SK-N-SH (cell line): ENCODE measurements at regions not wholly inside any gene's neighbourhood (a gene's known extent, or its start where the extent isn't known, plus 50 kb on each side); places are given as distances from the start of the nearest gene placed in this dataset.
"Not testable (repeated sequence)": the region's sequence is repeated elsewhere in the genome, so short reads cannot be mapped to it uniquely, and the experiment has no call there.

Experiments
- CTCF ChIA-PET: fragments of 300-600, 350-600 bp; formaldehyde crosslinking; extraction: SDS; loops from one replicate; lab custom pipeline; 2021; lab: Yijun Ruan, JAX
- POLR2A ChIA-PET: fragments of 350-600 bp; sonication (Branson Sonifier 250); formaldehyde crosslinking; extraction: SDS; loops from one replicate; lab custom pipeline; 2020; ENCODE audit warnings: antibody characterized with exemption, inconsistent platforms; lab: Yijun Ruan, JAX
- DNase-seq: peaks from one replicate; pipeline ENCODE4 v3.0.0; 2012
- H2AFZ ChIP-seq: fragments of 200-600 bp; sonication (generic); 2 replicates; pipeline ENCODE4 v1.8.1; 2016; ENCODE audit warnings: antibody characterized with exemption, mild to moderate bottlenecking, low read depth
- H3F3A ChIP-seq: fragments of 200-600 bp; sonication (generic); replicated peaks from 2 replicates; pipeline ENCODE3; 2016; ENCODE audit warnings: antibody characterized with exemption, mild to moderate bottlenecking; ENCODE audit not compliant: insufficient read depth
- H3K27ac ChIP-seq, 2 experiments: fragments of 200-500 bp in 1 of 2; fragments of 200-600 bp in 1 of 2; sonication (Bioruptor generic) in 1 of 2; sonication (generic), shearing (Covaris generic) in 1 of 2; 2 replicates each; pipeline versions ENCODE4 v1.5.1 to v1.6.1; 2014 to 2016; ENCODE audit warnings: low read depth in 2 of 2, inconsistent platforms in 1 of 2, low read length in 1 of 2, mild to moderate bottlenecking in 1 of 2, mixed read lengths in 1 of 2
- H3K27me3 ChIP-seq: fragments of 200-600 bp; sonication (generic), shearing (Covaris generic); 2 replicates; pipeline ENCODE4 v1.6.1; 2016; ENCODE audit warnings: mixed run types; ENCODE audit not compliant: insufficient read depth
- H3K36me3 ChIP-seq, 2 experiments: fragments of 200-500 bp in 1 of 2; fragments of 200-600 bp in 1 of 2; sonication (Bioruptor generic) in 1 of 2; sonication (generic) in 1 of 2; replicated peaks in 1 of 2; 2 replicates each; pipeline versions ENCODE3 to v1.5.1; 2014 to 2016; ENCODE audit warnings: low read length in 1 of 2, mild to moderate bottlenecking in 1 of 2; ENCODE audit not compliant: insufficient read depth in 2 of 2, control insufficient read depth in 1 of 2
- H3K4me1 ChIP-seq, 2 experiments: fragments of 200-500 bp in 1 of 2; fragments of 200-600 bp in 1 of 2; sonication (Bioruptor generic) in 1 of 2; sonication (generic), shearing (Covaris generic) in 1 of 2; 2 replicates each; pipeline versions ENCODE4 v1.5.1 to v1.6.1; 2014 to 2016; ENCODE audit warnings: low read depth in 1 of 2, low read length in 1 of 2, mixed run types in 1 of 2; ENCODE audit not compliant: insufficient read depth in 2 of 2, control insufficient read depth in 1 of 2
- H3K4me2 ChIP-seq: fragments of 200-600 bp; sonication (generic), shearing (Covaris generic); 2 replicates; pipeline ENCODE4 v1.6.1; 2017; ENCODE audit warnings: mixed run types
- H3K4me3 ChIP-seq, 2 experiments: fragments of 200-500 bp in 1 of 2; fragments of 200-600 bp in 1 of 2; sonication (Bioruptor generic) in 1 of 2; sonication (generic), shearing (Covaris generic) in 1 of 2; 2 replicates each; pipeline versions ENCODE4 v1.5.1 to v1.8.1; 2014 to 2016; ENCODE audit warnings: low read depth in 2 of 2, inconsistent platforms in 1 of 2, low read length in 1 of 2, mild to moderate bottlenecking in 1 of 2, mixed read lengths in 1 of 2, moderate library complexity in 1 of 2
- H3K79me2 ChIP-seq: fragments of 200-600 bp; sonication (generic); 2 replicates; pipeline ENCODE4 v1.8.1; 2017; ENCODE audit warnings: mild to moderate bottlenecking; ENCODE audit not compliant: insufficient read depth
- H3K9ac ChIP-seq: fragments of 200-600 bp; sonication (generic); 2 replicates; pipeline ENCODE4 v1.6.1; 2017; ENCODE audit warnings: mixed run types
- H3K9me2 ChIP-seq: fragments of 200-600 bp; sonication (generic); 2 replicates; pipeline ENCODE4 v1.6.1; 2017; ENCODE audit warnings: mixed run types
- H3K9me3 ChIP-seq: fragments of 200-600 bp; sonication (generic); 2 replicates; pipeline ENCODE4 v1.6.1; 2017; ENCODE audit warnings: mixed run types, mild to moderate bottlenecking, moderate library complexity
- H4K20me1 ChIP-seq: fragments of 200-600 bp; sonication (generic); 2 replicates; pipeline ENCODE4 v1.6.1; 2017; ENCODE audit warnings: mild to moderate bottlenecking, mixed run types; ENCODE audit not compliant: insufficient read depth
- EZH2phosphoT487 ChIP-seq: fragments of 200-600 bp; sonication (generic); IDR thresholded peaks from 2 replicates; pipeline ENCODE4 v1.6.1; 2017; ENCODE audit warnings: low read depth, mixed run types, mild to moderate bottlenecking, antibody characterized with exemption, moderate library complexity, borderline replicate concordance
- FOSL2 ChIP-seq: IDR thresholded peaks from 2 replicates; pipeline ENCODE4 v1.4.0; 2012; ENCODE audit warnings: low read depth, mild to moderate bottlenecking, moderate library complexity, borderline replicate concordance
- FOXM1 ChIP-seq: IDR thresholded peaks from 2 replicates; pipeline ENCODE4 v1.4.0; 2012; ENCODE audit warnings: low read depth, mild to moderate bottlenecking
- MAX ChIP-seq: IDR thresholded peaks from 2 replicates; pipeline ENCODE4 v1.4.0; 2012; ENCODE audit warnings: low read depth
- MXI1 ChIP-seq: IDR thresholded peaks from 2 replicates; pipeline ENCODE4 v1.6.1; 2012; ENCODE audit warnings: mild to moderate bottlenecking, low read depth, low read length, improper control_type of control experiment
- NRF1 ChIP-seq: IDR thresholded peaks from 2 replicates; pipeline ENCODE4 v1.6.1; 2012; ENCODE audit warnings: low read depth, mild to moderate bottlenecking, low read length
- REST ChIP-seq: IDR thresholded peaks from 2 replicates; pipeline ENCODE4 v1.6.1; 2012; ENCODE audit warnings: mild to moderate bottlenecking, low read depth, low read length, moderate library complexity
- WGBS: methylation state at CpG from one replicate; pipeline ENCODE4 v1.1.6; 2017; ENCODE audit warnings: low lambda C conversion rate; 5-methylcytosine and 5-hydroxymethylcytosine counted together
- TF ChIP-seq, protein P1 (sequence below): fragments of 150-350 bp; IDR thresholded peaks from 2 replicates; pipeline ENCODE4 v1.6.1; 2016; ENCODE audit warnings: mild to moderate bottlenecking, low read depth, low read length
- TF ChIP-seq, protein P2 (sequence below): IDR thresholded peaks from 2 replicates; pipeline ENCODE4 v1.4.0; 2012; ENCODE audit warnings: low read depth, borderline replicate concordance

DNA sequence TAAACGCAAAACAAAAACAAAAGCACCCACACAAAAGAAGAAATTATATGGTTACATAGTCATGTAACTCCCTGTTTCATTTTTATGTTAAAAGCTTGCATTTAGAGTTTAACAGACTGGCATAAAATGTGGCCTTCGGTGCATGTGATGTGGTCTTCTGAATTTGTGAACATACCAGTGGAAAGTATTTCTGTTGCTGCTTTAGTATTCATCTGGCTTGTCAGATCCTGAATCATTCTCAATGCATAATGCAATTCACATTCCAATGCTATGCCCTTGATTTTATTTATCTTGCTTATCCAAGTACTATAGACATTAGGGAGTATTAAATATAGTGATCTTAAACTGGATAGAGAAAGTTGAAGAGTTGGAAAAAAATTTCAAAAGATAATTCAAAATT lies 740.2 kb upstream of the ZNF608 start (continued):
- TF ChIP-seq NRF1: no peak
- TF ChIP-seq FOXM1: 0 out of 2 replicates have a peak, but pooled peaks have one; percentile 51
- no peak for TF ChIP-seq EZH2phosphoT487

DNA sequence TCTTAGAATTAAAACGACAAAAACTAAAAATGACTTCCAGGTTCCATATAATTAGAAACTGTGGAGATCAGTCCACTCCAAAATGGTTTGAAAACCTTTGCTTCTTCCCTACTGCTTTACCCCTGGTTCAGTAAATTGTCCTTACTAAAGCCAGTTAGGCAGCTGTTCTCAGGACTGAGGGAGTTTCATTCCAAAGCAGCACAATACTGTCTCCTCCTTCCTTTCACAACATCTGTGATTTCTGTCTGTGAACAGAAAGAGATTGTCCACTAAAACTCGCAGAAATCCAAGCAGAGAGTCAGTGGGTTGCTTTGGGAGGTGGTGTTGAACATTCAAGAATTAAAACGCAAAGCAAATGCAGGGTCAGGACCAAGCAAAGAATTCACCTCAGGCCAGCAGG lies 740.8 kb upstream of the ZNF608 start:
- Histone ChIP-seq H3F3A (peaks cover 31% of the 10 kb centered on the region), H3K36me3 (no peaks in the 10 kb centered on the region), H3K4me2 (no peak overlapping the region), H3K4me3 (no peak overlapping the region), H3K27ac (peak overlapping the region in 1 of 2 experiments; percentile 100; a peak in 2 of 4 replicates), H3K79me2 (no peaks in the 10 kb centered on the region), H3K9me2 (no peaks in the 10 kb centered on the region), H3K9me3 (no peaks in the 10 kb centered on the region), H2AFZ (no peak overlapping the region), H3K9ac (no peak overlapping the region), H4K20me1 (peaks cover 7% of the 10 kb centered on the region; the same call in 1 of the 2 replicates), H3K4me1 (peaks cover 29 to 45% of the 10 kb centered on the region in 2 experiments; a peak in 3 of 4 replicates), H3K27me3 (no peaks in the 10 kb centered on the region)
- DNase-seq: no peak
- TF ChIP-seq FOSL2: no peak
- TF ChIP-seq MXI1: no peak
- TF ChIP-seq, protein P1, sequence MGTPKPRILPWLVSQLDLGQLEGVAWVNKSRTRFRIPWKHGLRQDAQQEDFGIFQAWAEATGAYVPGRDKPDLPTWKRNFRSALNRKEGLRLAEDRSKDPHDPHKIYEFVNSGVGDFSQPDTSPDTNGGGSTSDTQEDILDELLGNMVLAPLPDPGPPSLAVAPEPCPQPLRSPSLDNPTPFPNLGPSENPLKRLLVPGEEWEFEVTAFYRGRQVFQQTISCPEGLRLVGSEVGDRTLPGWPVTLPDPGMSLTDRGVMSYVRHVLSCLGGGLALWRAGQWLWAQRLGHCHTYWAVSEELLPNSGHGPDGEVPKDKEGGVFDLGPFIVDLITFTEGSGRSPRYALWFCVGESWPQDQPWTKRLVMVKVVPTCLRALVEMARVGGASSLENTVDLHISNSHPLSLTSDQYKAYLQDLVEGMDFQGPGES: no peak
- TF ChIP-seq, protein P2, sequence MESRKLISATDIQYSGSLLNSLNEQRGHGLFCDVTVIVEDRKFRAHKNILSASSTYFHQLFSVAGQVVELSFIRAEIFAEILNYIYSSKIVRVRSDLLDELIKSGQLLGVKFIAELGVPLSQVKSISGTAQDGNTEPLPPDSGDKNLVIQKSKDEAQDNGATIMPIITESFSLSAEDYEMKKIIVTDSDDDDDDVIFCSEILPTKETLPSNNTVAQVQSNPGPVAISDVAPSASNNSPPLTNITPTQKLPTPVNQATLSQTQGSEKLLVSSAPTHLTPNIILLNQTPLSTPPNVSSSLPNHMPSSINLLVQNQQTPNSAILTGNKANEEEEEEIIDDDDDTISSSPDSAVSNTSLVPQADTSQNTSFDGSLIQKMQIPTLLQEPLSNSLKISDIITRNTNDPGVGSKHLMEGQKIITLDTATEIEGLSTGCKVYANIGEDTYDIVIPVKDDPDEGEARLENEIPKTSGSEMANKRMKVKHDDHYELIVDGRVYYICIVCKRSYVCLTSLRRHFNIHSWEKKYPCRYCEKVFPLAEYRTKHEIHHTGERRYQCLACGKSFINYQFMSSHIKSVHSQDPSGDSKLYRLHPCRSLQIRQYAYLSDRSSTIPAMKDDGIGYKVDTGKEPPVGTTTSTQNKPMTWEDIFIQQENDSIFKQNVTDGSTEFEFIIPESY: no peak
- no peak for TF ChIP-seq MAX
- TF ChIP-seq REST: no peak
- CTCF ChIA-PET: no interaction called here
- POLR2A ChIA-PET: interaction anchor here (4.0 kb wide), 1 partner anchor 75 kb away, joined by 64 read pairs; no protein-coding TSS in a partner anchor
- 62% methylated on average over 3 of the region's 3 CpGs for WGBS

- 95% methylated on average over 4 of the region's 4 CpGs for WGBS
- Histone ChIP-seq H3K27ac (peak overlapping the region in 1 of 2 experiments; percentile 100; a peak in 2 of 4 replicates), H3F3A (peaks cover 31% of the 10 kb centered on the region), H3K4me1 (peaks cover 29 to 42% of the 10 kb centered on the region in 2 experiments; a peak in 3 of 4 replicates)
- H2AFZ ChIP-seq, H4K20me1 ChIP-seq, H3K4me2 ChIP-seq, H3K79me2 ChIP-seq, H3K27me3 ChIP-seq, H3K9me3 ChIP-seq, H3K36me3 ChIP-seq, H3K4me3 ChIP-seq, H3K9ac ChIP-seq, POLR2A ChIA-PET, DNase-seq, CTCF ChIA-PET, H3K9me2 ChIP-seq: not testable (repeated sequence)
Observed at GRCh38 chr5:125487652-125488051, 741.2 kb upstream of the ZNF608 start.
